CD4-positive, alpha-beta memory T cell (primary cell): ENCODE measurements at regions not wholly inside any gene's neighbourhood (a gene's known extent, or its start where the extent isn't known, plus 50 kb on each side); places are given as distances from the start of the nearest gene placed in this dataset.
A peak's percentile ranks its signal among the peaks of the same experiment; 100 is the strongest.

Source experiments
- CTCF ChIA-PET: fragments of 350-600 bp; sonication (Branson Sonifier 250); formaldehyde crosslinking; loops from one replicate; lab custom pipeline; 2021; ENCODE audit warnings: inconsistent platforms; ENCODE audit not compliant: partially characterized antibody; lab: Charles Lee
- POLR2A ChIA-PET: fragments of 350-600 bp; sonication (Branson Sonifier 250); formaldehyde crosslinking; loops from one replicate; lab custom pipeline; 2021; ENCODE audit not compliant: partially characterized antibody; lab: Charles Lee
- DNase-seq, 5 donors: peaks; one replicate each; pipeline versions ENCODE4 v3.0.0 to v3.0.0-alpha.2; 2020 to 2022; ENCODE audit warnings: mixed read lengths in 1 of 5
- H3K27ac ChIP-seq: one replicate; pipeline ENCODE4 v1.7.0; 2013; ENCODE audit warnings: low read depth, low read length
- H3K27me3 ChIP-seq: 2 replicates; pipeline ENCODE4 v1.7.0; 2013; ENCODE audit warnings: mild to moderate bottlenecking, low read length, moderate library complexity; ENCODE audit not compliant: insufficient read depth
- H3K36me3 ChIP-seq: 2 replicates; pipeline ENCODE4 v1.7.0; 2013; ENCODE audit warnings: mild to moderate bottlenecking, low read length, moderate library complexity; ENCODE audit not compliant: insufficient read depth
- H3K4me1 ChIP-seq: 2 replicates; pipeline ENCODE4 v1.7.0; 2013; ENCODE audit warnings: mild to moderate bottlenecking, low read length, moderate library complexity; ENCODE audit not compliant: insufficient read depth
- H3K4me3 ChIP-seq, 2 donors: one replicate each; pipeline ENCODE4 v1.7.0; 2013; ENCODE audit warnings: low read length in 2 of 2, mild to moderate bottlenecking in 1 of 2
- H3K9me3 ChIP-seq, 2 donors: one replicate each; pipeline ENCODE4 v1.7.0; 2013; ENCODE audit warnings: low read length in 2 of 2, control low read depth in 1 of 2; ENCODE audit not compliant: control insufficient read depth in 1 of 2
- H3K27ac Mint-ChIP-seq, 7 donors: one replicate each; pipeline ENCODE4 v1.8.0; 2020 to 2021; ENCODE audit warnings: mixed read lengths in 7 of 7, mild to moderate bottlenecking in 6 of 7, inconsistent platforms in 3 of 7, moderate library complexity in 3 of 7
- H3K27me3 Mint-ChIP-seq, 2 donors: one replicate each; pipeline ENCODE4 v1.8.0; 2020 to 2021; ENCODE audit warnings: mixed read lengths in 2 of 2
- H3K36me3 Mint-ChIP-seq, 2 donors: one replicate each; pipeline ENCODE4 v1.8.0; 2020 to 2021; ENCODE audit warnings: mixed read lengths in 2 of 2, inconsistent platforms in 1 of 2, mild to moderate bottlenecking in 1 of 2
- H3K4me1 Mint-ChIP-seq, 4 donors: one replicate each; pipeline ENCODE4 v1.8.0; 2020 to 2021; ENCODE audit warnings: mixed read lengths in 4 of 4, mild to moderate bottlenecking in 1 of 4
- H3K4me3 Mint-ChIP-seq, 8 donors: one replicate each; pipeline ENCODE4 v1.8.0; 2020 to 2021; ENCODE audit warnings: mixed read lengths in 8 of 8, mild to moderate bottlenecking in 7 of 8, moderate library complexity in 6 of 8, inconsistent platforms in 3 of 8
- H3K9me3 Mint-ChIP-seq, 8 donors: one replicate each; pipeline ENCODE4 v1.8.0; 2020 to 2021; ENCODE audit warnings: mixed read lengths in 8 of 8, mild to moderate bottlenecking in 5 of 8, inconsistent platforms in 3 of 8, moderate library complexity in 1 of 8
- intact Hi-C: fragments of 100-400 bp; cut with micrococcal nuclease; formaldehyde crosslinking; loops from one replicate; pipeline ENCODE4 v1.15.1; 2023

DNA sequence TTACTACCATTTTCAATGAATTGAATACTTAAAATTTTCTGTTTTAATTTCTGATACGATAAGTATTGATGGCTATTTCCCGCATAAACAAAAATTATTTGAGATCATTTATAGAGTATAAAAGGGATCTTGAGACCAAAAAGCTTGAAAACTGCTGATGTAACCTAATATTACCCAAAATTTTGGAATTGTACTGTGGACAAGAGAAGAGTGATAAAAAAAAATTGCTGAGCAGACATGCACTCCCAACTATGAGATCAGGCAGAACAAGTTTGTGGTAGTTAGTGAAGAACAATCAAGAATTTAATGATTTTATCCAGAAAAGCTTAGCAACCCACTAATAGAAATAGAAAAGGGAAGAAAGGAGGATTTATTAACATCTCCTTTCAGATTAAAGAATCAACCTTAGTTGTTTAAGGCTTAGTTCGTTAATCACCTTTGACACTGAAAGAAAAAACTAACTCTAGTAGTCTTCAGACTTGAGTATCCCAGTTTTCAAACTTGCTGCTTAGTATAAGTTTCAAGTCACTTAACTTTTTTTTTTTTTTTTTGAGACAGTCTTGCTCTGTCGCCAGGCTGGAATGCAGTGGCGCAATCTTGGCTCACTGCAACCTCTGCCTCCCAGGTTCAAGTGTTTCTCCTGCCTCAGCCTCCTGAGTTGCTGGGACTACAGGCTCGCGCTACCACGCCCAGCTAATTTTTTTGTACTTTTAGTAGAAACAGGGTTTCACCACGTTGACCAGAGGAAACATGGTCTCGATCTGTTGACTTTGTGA, 50.6 kb upstream of the ZC3HAV1 start:
- H3K9me3 ChIP-seq: no peaks in the 10 kb centered on the region
- DNase-seq: no peak
- Mint-ChIP-seq H3K27me3 (no peaks in the 10 kb centered on the region), H3K4me1 (no peaks in the 10 kb centered on the region), H3K27ac (peak overlapping the region in 1 of 7 donors; percentile 42), H3K4me3 (no peak overlapping the region), H3K36me3 (peaks cover 0 to 4% of the 10 kb centered on the region in 2 donors), H3K9me3 (peaks cover 0 to 10% (median 3%) of the 10 kb centered on the region in 8 donors)
- H3K4me3 ChIP-seq: no peak overlapping the region
- H3K4me1 ChIP-seq: no peaks in the 10 kb centered on the region
- no peaks in the 10 kb centered on the region for H3K27me3 ChIP-seq
- no peak overlapping the region for H3K27ac ChIP-seq
- ChIA-PET POLR2A (no interaction called here), CTCF (no interaction called here)
- intact Hi-C loops: no loop called here
- no peaks in the 10 kb centered on the region for H3K36me3 ChIP-seq

DNA sequence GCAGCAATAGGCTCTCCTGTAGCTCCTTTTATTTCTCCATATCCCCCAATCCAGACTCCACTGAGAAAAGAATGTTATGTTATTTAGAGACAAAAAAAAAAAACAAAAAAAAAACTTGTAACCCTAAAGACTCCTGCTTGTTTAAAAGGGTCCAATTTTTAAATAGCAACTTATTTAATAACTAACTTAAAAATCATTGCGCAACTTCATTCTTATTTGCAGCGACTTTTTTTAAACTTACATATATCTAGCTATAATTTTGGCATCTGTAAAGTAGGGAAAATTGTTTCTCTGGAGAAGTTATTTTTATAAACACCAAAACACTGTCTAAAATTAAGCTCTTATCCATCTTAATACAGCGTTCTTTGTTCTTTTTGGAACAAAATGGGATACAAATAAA, 59.0 kb upstream of the ZC3HAV1 start:
- Mint-ChIP-seq H3K27me3 (peaks cover 0 to 4% of the 10 kb centered on the region in 2 donors), H3K9me3 (peaks cover 0 to 2% (median 0%) of the 10 kb centered on the region in 8 donors), H3K4me1 (no peaks in the 10 kb centered on the region), H3K27ac (no peak overlapping the region), H3K4me3 (no peak overlapping the region), H3K36me3 (peaks cover 0 to 9% of the 10 kb centered on the region in 2 donors)
- ChIA-PET POLR2A (no interaction called here), CTCF (no interaction called here)
- no peak for DNase-seq
- Histone ChIP-seq H3K27me3 (no peaks in the 10 kb centered on the region), H3K36me3 (no peaks in the 10 kb centered on the region), H3K9me3 (no peaks in the 10 kb centered on the region), H3K4me3 (no peak overlapping the region), H3K27ac (no peak overlapping the region), H3K4me1 (no peaks in the 10 kb centered on the region)
- intact Hi-C loops: no loop called here

DNA sequence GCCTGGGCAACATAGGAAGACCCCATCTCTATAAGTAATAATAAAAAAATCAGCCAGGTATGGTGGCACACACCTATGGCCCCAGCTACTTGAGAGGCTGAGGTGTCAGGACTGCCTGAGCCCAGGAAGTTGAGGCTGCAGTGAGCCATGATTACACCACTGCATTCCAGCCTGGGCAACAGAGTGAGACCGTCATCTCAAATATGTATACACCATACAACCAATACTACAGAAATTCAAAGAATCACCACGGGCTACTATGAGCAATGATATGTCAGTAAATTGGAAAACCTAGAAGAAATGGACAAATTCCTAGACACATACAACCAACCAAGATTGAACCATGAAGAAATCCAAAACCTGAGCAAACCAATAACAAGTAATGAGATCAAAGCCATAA, 60.3 kb upstream of the ZC3HAV1 start:
- H3K4me3 Mint-ChIP-seq: no peak overlapping the region
- no peak for DNase-seq
- H3K4me3 ChIP-seq: no peak overlapping the region
- H3K27ac Mint-ChIP-seq: no peak overlapping the region
- H3K4me1 ChIP-seq: no peaks in the 10 kb centered on the region
- no peaks in the 10 kb centered on the region for H3K9me3 ChIP-seq
- CTCF ChIA-PET: no interaction called here
- intact Hi-C loops: no loop called here
- H3K36me3 ChIP-seq: no peaks in the 10 kb centered on the region
- no peaks in the 10 kb centered on the region for H3K4me1 Mint-ChIP-seq
- POLR2A ChIA-PET: no interaction called here
- no peak overlapping the region for H3K27ac ChIP-seq
- peaks cover 0 to 2% (median 0%) of the 10 kb centered on the region in 8 donors for H3K9me3 Mint-ChIP-seq
- peaks cover 0 to 9% of the 10 kb centered on the region in 2 donors for H3K36me3 Mint-ChIP-seq
- peaks cover 0 to 4% of the 10 kb centered on the region in 2 donors for H3K27me3 Mint-ChIP-seq
- H3K27me3 ChIP-seq: no peaks in the 10 kb centered on the region

DNA sequence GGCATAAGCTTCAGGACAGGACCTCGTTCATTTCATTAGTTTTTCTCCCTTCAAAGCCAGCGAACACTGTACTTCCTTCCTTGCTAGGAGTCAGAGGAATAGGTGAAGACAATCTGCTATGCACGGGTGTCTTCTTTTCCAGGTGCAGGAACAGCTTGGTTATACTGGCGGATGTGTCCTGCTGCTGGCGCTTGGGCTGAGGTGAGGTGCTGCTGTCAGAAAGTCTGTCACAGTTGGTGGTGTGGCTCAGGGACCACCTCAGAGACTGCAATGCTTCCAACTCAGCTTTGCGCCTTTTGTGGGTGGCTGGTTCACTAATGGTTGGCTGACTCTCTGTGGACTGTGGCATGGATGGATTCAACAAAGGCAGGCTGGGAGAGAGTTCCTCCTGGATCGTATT, 58.3 kb upstream of the UBN2 start:
- no peak overlapping the region for H3K4me3 ChIP-seq
- no peak overlapping the region for H3K4me3 Mint-ChIP-seq
- H3K4me1 ChIP-seq: no peaks in the 10 kb centered on the region
- H3K4me1 Mint-ChIP-seq: no peaks in the 10 kb centered on the region
- POLR2A ChIA-PET: no interaction called here
- no peaks in the 10 kb centered on the region for H3K27me3 Mint-ChIP-seq
- intact Hi-C loops: no loop called here
- peaks cover 0 to 9% of the 10 kb centered on the region in 2 donors for H3K36me3 Mint-ChIP-seq
- H3K27ac Mint-ChIP-seq: no peak overlapping the region
- H3K9me3 Mint-ChIP-seq: peaks cover 0 to 2% (median 0%) of the 10 kb centered on the region in 8 donors
- no peaks in the 10 kb centered on the region for H3K36me3 ChIP-seq
- DNase-seq: no peak
- H3K9me3 ChIP-seq: no peaks in the 10 kb centered on the region
- H3K27ac ChIP-seq: no peak overlapping the region
- CTCF ChIA-PET: no interaction called here
- no peaks in the 10 kb centered on the region for H3K27me3 ChIP-seq

DNA sequence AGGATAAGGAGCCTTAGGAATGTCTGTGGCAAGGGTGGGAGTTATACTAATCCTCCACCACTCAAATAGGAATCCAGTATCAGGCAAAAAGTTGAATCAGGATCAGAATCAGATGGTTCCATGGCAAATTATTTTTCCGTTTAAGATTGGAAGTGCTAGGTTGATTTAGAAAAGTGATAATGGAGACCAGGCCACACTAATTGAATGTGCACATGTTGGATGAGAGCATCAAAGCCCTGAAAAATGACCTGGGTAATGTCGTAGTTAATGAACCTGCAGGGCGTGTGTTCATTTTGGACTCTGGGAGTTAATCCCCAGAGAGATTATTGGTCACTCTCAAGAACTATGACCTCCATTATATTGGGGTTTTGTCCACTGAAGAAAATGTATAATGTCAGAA, 53.3 kb upstream of the UBN2 start:
- Histone ChIP-seq H3K9me3 (no peaks in the 10 kb centered on the region), H3K36me3 (no peaks in the 10 kb centered on the region), H3K27me3 (no peaks in the 10 kb centered on the region), H3K27ac (no peak overlapping the region), H3K4me3 (no peak overlapping the region), H3K4me1 (no peaks in the 10 kb centered on the region)
- CTCF ChIA-PET: no interaction called here
- no peak for DNase-seq
- Mint-ChIP-seq H3K4me3 (no peak overlapping the region), H3K27ac (no peak overlapping the region), H3K9me3 (no peaks in the 10 kb centered on the region), H3K36me3 (peaks cover 2 to 9% of the 10 kb centered on the region in 2 donors), H3K4me1 (no peaks in the 10 kb centered on the region), H3K27me3 (no peaks in the 10 kb centered on the region)
- POLR2A ChIA-PET: no interaction called here
- intact Hi-C loops: no loop called here

DNA sequence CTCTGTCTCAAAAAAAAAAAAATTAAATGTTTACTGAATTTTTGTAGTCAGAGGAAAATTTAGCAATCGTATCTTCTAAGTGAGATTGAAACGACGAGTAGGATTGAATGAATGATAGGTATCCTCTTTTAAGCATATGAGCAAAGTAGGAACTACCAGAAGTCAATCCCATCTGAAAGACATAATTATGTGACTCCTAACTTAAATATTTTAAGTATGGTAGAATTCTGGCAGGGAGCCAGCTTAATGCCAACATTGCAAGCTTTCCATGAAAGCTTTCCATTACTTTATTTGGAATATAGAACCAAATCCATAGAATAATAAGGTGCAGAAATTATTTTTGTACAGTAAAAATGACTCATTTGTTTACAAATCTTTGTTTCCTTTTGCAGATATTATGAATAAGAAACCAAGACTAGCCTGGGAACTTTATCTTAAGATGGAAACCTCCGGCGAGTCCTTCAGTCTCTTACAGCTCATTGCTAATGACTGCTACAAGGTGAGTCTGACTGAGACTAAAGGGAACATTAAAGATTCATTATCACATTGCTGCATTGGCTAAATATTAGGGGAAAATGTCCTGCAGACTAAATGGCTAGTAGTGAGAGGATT, 50.2 kb upstream of the UBN2 start:
- peaks cover 2 to 13% of the 10 kb centered on the region in 2 donors for H3K36me3 Mint-ChIP-seq
- intact Hi-C loops: no loop called here
- no peaks in the 10 kb centered on the region for H3K9me3 ChIP-seq
- H3K27me3 Mint-ChIP-seq: no peaks in the 10 kb centered on the region
- H3K27ac Mint-ChIP-seq: no peak overlapping the region
- H3K27ac ChIP-seq: no peak overlapping the region
- H3K36me3 ChIP-seq: no peaks in the 10 kb centered on the region
- no peaks in the 10 kb centered on the region for H3K27me3 ChIP-seq
- H3K4me1 Mint-ChIP-seq: peaks cover 0 to 4% (median under 1%) of the 10 kb centered on the region in 4 donors
- H3K4me1 ChIP-seq: peaks cover 3% of the 10 kb centered on the region
- no peak overlapping the region for H3K4me3 Mint-ChIP-seq
- DNase-seq: no peak
- no peaks in the 10 kb centered on the region for H3K9me3 Mint-ChIP-seq
- ChIA-PET CTCF (no interaction called here), POLR2A (interaction anchor here (0.7 kb wide), 1 partner anchor 288 kb away, joined by 3 read pairs; no protein-coding TSS in a partner anchor)
- no peak overlapping the region for H3K4me3 ChIP-seq
